ENCODE measurements at regions not wholly inside any gene's neighbourhood (a gene's known extent, or its start where the extent isn't known, plus 50 kb on each side); places are given as distances from the start of the nearest gene placed in this dataset.

DNA sequence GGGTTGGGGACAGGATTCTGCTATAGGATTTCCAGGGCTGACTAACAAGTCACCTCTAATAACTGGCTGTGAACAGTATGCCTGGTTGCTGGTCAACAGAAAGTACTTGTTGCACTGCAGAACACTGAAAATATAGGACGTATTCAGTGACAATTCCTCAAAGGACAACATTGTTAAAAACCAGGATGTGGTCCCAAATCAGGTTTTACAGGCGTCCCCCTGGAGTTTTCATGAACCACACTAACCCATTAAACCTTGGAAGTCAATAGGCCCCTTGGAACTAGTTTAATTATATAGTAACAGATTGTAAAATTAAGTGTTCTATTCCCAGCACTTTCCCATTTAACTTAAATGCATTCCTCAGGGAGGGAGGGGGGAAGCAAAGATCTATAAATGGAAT lies 495.4 kb downstream of the TBC1D4 start:
- TF ChIP-seq, protein P1, sequence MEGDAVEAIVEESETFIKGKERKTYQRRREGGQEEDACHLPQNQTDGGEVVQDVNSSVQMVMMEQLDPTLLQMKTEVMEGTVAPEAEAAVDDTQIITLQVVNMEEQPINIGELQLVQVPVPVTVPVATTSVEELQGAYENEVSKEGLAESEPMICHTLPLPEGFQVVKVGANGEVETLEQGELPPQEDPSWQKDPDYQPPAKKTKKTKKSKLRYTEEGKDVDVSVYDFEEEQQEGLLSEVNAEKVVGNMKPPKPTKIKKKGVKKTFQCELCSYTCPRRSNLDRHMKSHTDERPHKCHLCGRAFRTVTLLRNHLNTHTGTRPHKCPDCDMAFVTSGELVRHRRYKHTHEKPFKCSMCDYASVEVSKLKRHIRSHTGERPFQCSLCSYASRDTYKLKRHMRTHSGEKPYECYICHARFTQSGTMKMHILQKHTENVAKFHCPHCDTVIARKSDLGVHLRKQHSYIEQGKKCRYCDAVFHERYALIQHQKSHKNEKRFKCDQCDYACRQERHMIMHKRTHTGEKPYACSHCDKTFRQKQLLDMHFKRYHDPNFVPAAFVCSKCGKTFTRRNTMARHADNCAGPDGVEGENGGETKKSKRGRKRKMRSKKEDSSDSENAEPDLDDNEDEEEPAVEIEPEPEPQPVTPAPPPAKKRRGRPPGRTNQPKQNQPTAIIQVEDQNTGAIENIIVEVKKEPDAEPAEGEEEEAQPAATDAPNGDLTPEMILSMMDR (conservative IDR thresholded peaks at IDR 0.05; ENCODE audit: low read depth in 2 of 2): no peak
- TF ChIP-seq POLR2AphosphoS5 (IDR thresholded peaks at IDR 0.05; ENCODE audit: low read depth) (no peak), ZNF331 (CRISPR knock-in tag; IDR thresholded peaks at IDR 0.05; ENCODE audit: low read depth) (no peak), EZH2 (IDR thresholded peaks at IDR 0.05; ENCODE audit: low read depth, unreplicated experiment) (no peak), ZNF462 (CRISPR knock-in tag; IDR thresholded peaks at IDR 0.05) (no peak), JUNB (IDR thresholded peaks at IDR 0.05; ENCODE audit: unreplicated experiment) (no peak), EZH2phosphoT487 (IDR thresholded peaks at IDR 0.05; ENCODE audit: unreplicated experiment) (no peak)
- TF ChIP-seq, protein P2, sequence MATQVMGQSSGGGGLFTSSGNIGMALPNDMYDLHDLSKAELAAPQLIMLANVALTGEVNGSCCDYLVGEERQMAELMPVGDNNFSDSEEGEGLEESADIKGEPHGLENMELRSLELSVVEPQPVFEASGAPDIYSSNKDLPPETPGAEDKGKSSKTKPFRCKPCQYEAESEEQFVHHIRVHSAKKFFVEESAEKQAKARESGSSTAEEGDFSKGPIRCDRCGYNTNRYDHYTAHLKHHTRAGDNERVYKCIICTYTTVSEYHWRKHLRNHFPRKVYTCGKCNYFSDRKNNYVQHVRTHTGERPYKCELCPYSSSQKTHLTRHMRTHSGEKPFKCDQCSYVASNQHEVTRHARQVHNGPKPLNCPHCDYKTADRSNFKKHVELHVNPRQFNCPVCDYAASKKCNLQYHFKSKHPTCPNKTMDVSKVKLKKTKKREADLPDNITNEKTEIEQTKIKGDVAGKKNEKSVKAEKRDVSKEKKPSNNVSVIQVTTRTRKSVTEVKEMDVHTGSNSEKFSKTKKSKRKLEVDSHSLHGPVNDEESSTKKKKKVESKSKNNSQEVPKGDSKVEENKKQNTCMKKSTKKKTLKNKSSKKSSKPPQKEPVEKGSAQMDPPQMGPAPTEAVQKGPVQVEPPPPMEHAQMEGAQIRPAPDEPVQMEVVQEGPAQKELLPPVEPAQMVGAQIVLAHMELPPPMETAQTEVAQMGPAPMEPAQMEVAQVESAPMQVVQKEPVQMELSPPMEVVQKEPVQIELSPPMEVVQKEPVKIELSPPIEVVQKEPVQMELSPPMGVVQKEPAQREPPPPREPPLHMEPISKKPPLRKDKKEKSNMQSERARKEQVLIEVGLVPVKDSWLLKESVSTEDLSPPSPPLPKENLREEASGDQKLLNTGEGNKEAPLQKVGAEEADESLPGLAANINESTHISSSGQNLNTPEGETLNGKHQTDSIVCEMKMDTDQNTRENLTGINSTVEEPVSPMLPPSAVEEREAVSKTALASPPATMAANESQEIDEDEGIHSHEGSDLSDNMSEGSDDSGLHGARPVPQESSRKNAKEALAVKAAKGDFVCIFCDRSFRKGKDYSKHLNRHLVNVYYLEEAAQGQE (IDR thresholded peaks at IDR 0.05; ENCODE audit: unreplicated experiment): no peak
- TF ChIP-seq, protein P3, sequence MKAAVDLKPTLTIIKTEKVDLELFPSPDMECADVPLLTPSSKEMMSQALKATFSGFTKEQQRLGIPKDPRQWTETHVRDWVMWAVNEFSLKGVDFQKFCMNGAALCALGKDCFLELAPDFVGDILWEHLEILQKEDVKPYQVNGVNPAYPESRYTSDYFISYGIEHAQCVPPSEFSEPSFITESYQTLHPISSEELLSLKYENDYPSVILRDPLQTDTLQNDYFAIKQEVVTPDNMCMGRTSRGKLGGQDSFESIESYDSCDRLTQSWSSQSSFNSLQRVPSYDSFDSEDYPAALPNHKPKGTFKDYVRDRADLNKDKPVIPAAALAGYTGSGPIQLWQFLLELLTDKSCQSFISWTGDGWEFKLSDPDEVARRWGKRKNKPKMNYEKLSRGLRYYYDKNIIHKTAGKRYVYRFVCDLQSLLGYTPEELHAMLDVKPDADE (IDR thresholded peaks at IDR 0.05): no peak
